HG03159 (cell line): ENCODE measurements at regions not wholly inside any gene's neighbourhood (a gene's known extent, or its start where the extent isn't known, plus 50 kb on each side); places are given as distances from the start of the nearest gene placed in this dataset.
"Not testable (repeated sequence)": the region's sequence is repeated elsewhere in the genome, so short reads cannot be mapped to it uniquely, and the experiment has no call there.

Source experiments
- ATAC-seq: cut with Tn5 transposase; IDR thresholded peaks from one replicate; pipeline ENCODE4 v1.9.1; 2021; ENCODE audit warnings: mild to moderate bottlenecking, moderate library complexity; ENCODE audit not compliant: unreplicated experiment

- ATAC-seq, result no peak
These were observed 255.0 kb upstream of the ZFP64 start for GRCh38 chr20:52446421-52447224.

GRCh38 chr20:52444455-52444854 lies 252.9 kb upstream of the ZFP64 start:
- ATAC-seq, result no peak

- no peak for ATAC-seq
These were observed 252.3 kb upstream of the ZFP64 start for GRCh38 chr20:52443874-52444273.

GRCh38 chr20:52441710-52442109 lies 250.1 kb upstream of the ZFP64 start:
- ATAC-seq, result no peak

- ATAC-seq, result no peak
These were observed 247.8 kb upstream of the ZFP64 start for GRCh38 chr20:52439375-52439774.

- ATAC-seq, result no peak
These were observed 246.9 kb upstream of the ZFP64 start for GRCh38 chr20:52438326-52438963.

GRCh38 chr20:52434453-52434852 lies 242.9 kb upstream of the ZFP64 start:
- ATAC-seq, result no peak

- ATAC-seq, result no peak
These were observed 242.5 kb upstream of the ZFP64 start for GRCh38 chr20:52434041-52434425.

GRCh38 chr20:52433326-52434040 lies 241.9 kb upstream of the ZFP64 start:
- ATAC-seq, result no peak

- no peak for ATAC-seq
These were observed 241.2 kb upstream of the ZFP64 start for GRCh38 chr20:52432740-52433139.

GRCh38 chr20:52429029-52429428 lies 237.4 kb upstream of the ZFP64 start:
- no peak for ATAC-seq

- ATAC-seq, result no peak
These were observed 236.4 kb upstream of the ZFP64 start for GRCh38 chr20:52427960-52428359.

- no peak for ATAC-seq
These were observed 235.3 kb upstream of the ZFP64 start for GRCh38 chr20:52426856-52427255.

- ATAC-seq, result no peak
These were observed 234.1 kb upstream of the ZFP64 start for GRCh38 chr20:52425701-52426100.

- ATAC-seq, result no peak
These were observed 233.7 kb upstream of the ZFP64 start for GRCh38 chr20:52425253-52425652.

GRCh38 chr20:52424357-52424942 lies 232.9 kb upstream of the ZFP64 start:
- ATAC-seq, result not testable (repeated sequence)

GRCh38 chr20:52423536-52424140 lies 232.1 kb upstream of the ZFP64 start:
- not testable (repeated sequence) for ATAC-seq

GRCh38 chr20:52422574-52423336 lies 231.2 kb upstream of the ZFP64 start:
- no peak for ATAC-seq

- ATAC-seq, result no peak
These were observed 229.2 kb upstream of the ZFP64 start for GRCh38 chr20:52420805-52421204.

GRCh38 chr20:52419205-52419604 lies 227.6 kb upstream of the ZFP64 start:
- ATAC-seq, result no peak
